Spleen (tissue), 7 donors: ENCODE measurements at regions not wholly inside any gene's neighbourhood (a gene's known extent, or its start where the extent isn't known, plus 50 kb on each side); places are given as distances from the start of the nearest gene placed in this dataset.

Experiments used
- CTCF ChIP-seq, 11 experiments: fragments of 200-600 bp in 7 of 11; fragments of 450-650 bp in 4 of 11; sonication (generic) in 4 of 11; IDR thresholded peaks in 8 of 11; conservative IDR thresholded peaks in 3 of 11; 1 replicate in 7 of 11; 2 replicates in 4 of 11; pipeline versions ENCODE4 v1.4.0 to v1.8.0; 2016 to 2021; ENCODE audit warnings: antibody characterized with exemption in 11 of 11, inconsistent platforms in 4 of 11, mild to moderate bottlenecking in 1 of 11
- POLR2A ChIP-seq, 3 donors: fragments of 450-650 bp; IDR thresholded peaks; one replicate each; pipeline ENCODE4 v1.5.1; 2017; ENCODE audit warnings: antibody characterized with exemption in 3 of 3, mild to moderate bottlenecking in 1 of 3
- donor health status: DM: no; HTN: no; CAD: no; lungs with moderate emphysema.
- donor health status: DM: no; HTN: no; CAD: no.
- donor health status: DM: no; HTN: no; CAD: no.

- no peak for TF ChIP-seq CTCF (IDR thresholded peaks at IDR 0.05 in 8 of 11, conservative IDR thresholded peaks at IDR 0.05 in 3 of 11)
- no peak for TF ChIP-seq POLR2A (IDR thresholded peaks at IDR 0.05)
Measured at GRCh38 chr7:121456785-121457359, 60.8 kb upstream of the FAM3C start.
